Brain microvascular endothelial cell (primary cell): ENCODE measurements at regions not wholly inside any gene's neighbourhood (a gene's known extent, or its start where the extent isn't known, plus 50 kb on each side); places are given as distances from the start of the nearest gene placed in this dataset.

Experiments used
- DNase-seq: peaks from one replicate; pipeline ENCODE4 v3.0.0-alpha.2; 2020
- H3K27ac ChIP-seq: fragments of 250-450 bp; sonication (Bioruptor Pico); 2 replicates; pipeline ENCODE4 v1.5.1; 2020; ENCODE audit warnings: mild to moderate bottlenecking, moderate library complexity
- H3K27me3 ChIP-seq: fragments of 250-450 bp; sonication (Bioruptor Pico); replicated peaks from 2 replicates; pipeline ENCODE4 v1.5.1; 2020; ENCODE audit warnings: mild to moderate bottlenecking
- H3K36me3 ChIP-seq: fragments of 250-450 bp; sonication (Bioruptor Pico); replicated peaks from 2 replicates; pipeline ENCODE4 v1.5.1; 2020; ENCODE audit warnings: mild to moderate bottlenecking
- H3K4me3 ChIP-seq: 2 replicates; pipeline ENCODE4 v1.5.1; 2011; ENCODE audit warnings: low read depth, mild to moderate bottlenecking, control low read depth, low read length, moderate library complexity
- CTCF ChIP-seq: IDR thresholded peaks from 2 replicates; pipeline ENCODE4 v1.5.1; 2011; ENCODE audit warnings: low read depth, mild to moderate bottlenecking, moderate library complexity, low read length, control low read depth, inconsistent platforms; ENCODE audit errors: missing control alignments
- in situ Hi-C: cut with HindIII; loops from 2 replicates; pipeline ENCODE4 v1.10.0; 2017; ENCODE audit warnings: low sequenced_read_pairs, low pct_ligation_motif_present

- no peaks in the 10 kb centered on the region for H3K36me3 ChIP-seq
- H3K27ac ChIP-seq: no peak overlapping the region
- H3K4me3 ChIP-seq: no peak overlapping the region
- no peaks in the 10 kb centered on the region for H3K27me3 ChIP-seq
- no peak for TF ChIP-seq CTCF
- in situ Hi-C loops: no loop called here
- no peak for DNase-seq
Observed at GRCh38 chr10:16271571-16271970, 165.2 kb upstream of the PTER start.

GRCh38 chr10:16274911-16275310 is 161.9 kb upstream of the PTER start:
- in situ Hi-C loops: no loop called here
- no peak for DNase-seq
- Histone ChIP-seq H3K4me3 (no peak overlapping the region), H3K27me3 (no peaks in the 10 kb centered on the region), H3K36me3 (no peaks in the 10 kb centered on the region), H3K27ac (no peak overlapping the region)
- TF ChIP-seq CTCF: no peak

GRCh38 chr10:16280595-16280994 is 156.2 kb upstream of the PTER start:
- in situ Hi-C loops: no loop called here
- DNase-seq: no peak
- TF ChIP-seq CTCF: no peak

GRCh38 chr10:16292366-16292765 is 144.4 kb upstream of the PTER start:
- Histone ChIP-seq H3K4me3 (no peak overlapping the region), H3K27ac (no peak overlapping the region), H3K27me3 (no peaks in the 10 kb centered on the region), H3K36me3 (no peaks in the 10 kb centered on the region)
- no peak for DNase-seq
- in situ Hi-C loops: no loop called here
- TF ChIP-seq CTCF: no peak

More at GRCh38 chr10:16280595-16280994, 156.2 kb upstream of the PTER start:
- no peak overlapping the region for H3K27ac ChIP-seq
- no peaks in the 10 kb centered on the region for H3K27me3 ChIP-seq
- H3K4me3 ChIP-seq: no peak overlapping the region
- H3K36me3 ChIP-seq: no peaks in the 10 kb centered on the region

- no peak for DNase-seq
- no peak overlapping the region for H3K4me3 ChIP-seq
- in situ Hi-C loops: no loop called here
- H3K27me3 ChIP-seq: no peaks in the 10 kb centered on the region
- no peaks in the 10 kb centered on the region for H3K36me3 ChIP-seq
- no peak for TF ChIP-seq CTCF
- H3K27ac ChIP-seq: no peak overlapping the region
Observed at GRCh38 chr10:16297069-16297468, 139.7 kb upstream of the PTER start.

GRCh38 chr10:16297642-16298041 is 139.2 kb upstream of the PTER start:
- Histone ChIP-seq H3K4me3 (no peak overlapping the region), H3K36me3 (no peaks in the 10 kb centered on the region), H3K27ac (no peak overlapping the region), H3K27me3 (no peaks in the 10 kb centered on the region)
- in situ Hi-C loops: no loop called here
- no peak for DNase-seq
- TF ChIP-seq CTCF: no peak
